Stomach (tissue), 8 donors: ENCODE measurements at regions not wholly inside any gene's neighbourhood (a gene's known extent, or its start where the extent isn't known, plus 50 kb on each side); places are given as distances from the start of the nearest gene placed in this dataset.

Source experiments
- DNase-seq, 2 donors: peaks; one replicate each; pipeline versions ENCODE4 v3.0.0 to v3.0.0-alpha.2; 2013 to 2019
- H3K27ac ChIP-seq, 5 donors: fragments of 200-600 bp in 4 of 5; sonication (generic) in 4 of 5; one replicate each; pipeline ENCODE4 v1.5.1; 2013 to 2019; ENCODE audit warnings: mild to moderate bottlenecking in 1 of 5, moderate library complexity in 1 of 5
- H3K27me3 ChIP-seq, 3 donors: fragments of 200-600 bp; sonication (generic); one replicate each; pipeline ENCODE4 v1.5.1; 2017 to 2019; ENCODE audit warnings: mixed run types in 1 of 3
- H3K36me3 ChIP-seq, 4 donors: fragments of 200-600 bp; sonication (generic); 1 replicate in 3 of 4; 2 replicates in 1 of 4; pipeline ENCODE4 v1.5.1; 2016 to 2019
- H3K4me1 ChIP-seq, 4 donors: fragments of 200-600 bp; sonication (generic); one replicate each; pipeline ENCODE4 v1.5.1; 2016 to 2019
- H3K4me3 ChIP-seq, 4 donors: fragments of 200-600 bp; sonication (generic) in 3 of 4; one replicate each; pipeline ENCODE4 v1.5.1; 2016 to 2019; ENCODE audit warnings: mild to moderate bottlenecking in 1 of 4
- H3K9me3 ChIP-seq, 4 donors: fragments of 200-600 bp; sonication (generic); one replicate each; pipeline ENCODE4 v1.5.1; 2016 to 2019
- CTCF ChIP-seq, 7 experiments: fragments of 450-650 bp in 4 of 7; fragments of 200-600 bp in 3 of 7; sonication (generic) in 3 of 7; IDR thresholded peaks; one replicate each; pipeline ENCODE4 v1.5.1; 2016 to 2019; ENCODE audit warnings: antibody characterized with exemption in 7 of 7, control low read depth in 2 of 7, mild to moderate bottlenecking in 1 of 7
- EP300 ChIP-seq: sonication (generic); formaldehyde crosslinking; IDR thresholded peaks from one replicate; pipeline ENCODE4 v1.6.1; 2017; ENCODE audit warnings: antibody characterized with exemption
- POLR2A ChIP-seq, 4 donors: fragments of 450-650 bp; IDR thresholded peaks; one replicate each; pipeline ENCODE4 v1.6.1; 2016; ENCODE audit warnings: antibody characterized with exemption in 4 of 4, control low read depth in 2 of 4, mild to moderate bottlenecking in 1 of 4, moderate library complexity in 1 of 4
- POLR2AphosphoS5 ChIP-seq, 3 donors: sonication (generic); formaldehyde crosslinking; IDR thresholded peaks; one replicate each; pipeline ENCODE4 v1.6.1; 2016; ENCODE audit warnings: antibody characterized with exemption in 3 of 3
- WGBS, 5 donors: extraction: QIAGEN DNeasy Blood & Tissue Kit in 3 of 5; methylation state at CpG; one replicate each; pipeline versions ENCODE4 v1.1.5 to v1.1.7; 2013 to 2018; 5-methylcytosine and 5-hydroxymethylcytosine counted together
- intact Hi-C: fragments of 100-400 bp; cut with DNase I; formaldehyde crosslinking; loops from one replicate; pipeline ENCODE4 v1.15.1; 2023; ENCODE audit warnings: low total_unique reads
- donor health status: healthy with polysubstance abuse.
- donor health status: Bipolar disorder and iron deficiency.
- donor health status: healthy.

GRCh38 chr2:120637847-120638246, 97.8 kb upstream of the GLI2 start:
- WGBS, 5 donors: 86 to 92% (median 87%) methylated on average over 3 to 5 of the region's 5 CpGs
- no peaks in the 10 kb centered on the region for H3K9me3 ChIP-seq
- intact Hi-C loops: no loop called here
- H3K36me3 ChIP-seq: no peaks in the 10 kb centered on the region
- no peak overlapping the region for H3K4me3 ChIP-seq
- H3K4me1 ChIP-seq: no peaks in the 10 kb centered on the region
- H3K27me3 ChIP-seq: no peaks in the 10 kb centered on the region
- no peak for DNase-seq
- TF ChIP-seq POLR2AphosphoS5 (IDR thresholded peaks at IDR 0.05) (no peak), POLR2A (IDR thresholded peaks at IDR 0.05) (no peak), EP300 (no peak), CTCF (IDR thresholded peaks at IDR 0.05) (no peak)
- H3K27ac ChIP-seq: no peak overlapping the region

GRCh38 chr2:120638450-120638849, 97.2 kb upstream of the GLI2 start:
- no peak for DNase-seq
- H3K4me3 ChIP-seq: no peak overlapping the region
- H3K9me3 ChIP-seq: no peaks in the 10 kb centered on the region
- no peaks in the 10 kb centered on the region for H3K27me3 ChIP-seq
- no peak for TF ChIP-seq POLR2A (IDR thresholded peaks at IDR 0.05)
- no peak for TF ChIP-seq EP300
- TF ChIP-seq CTCF (IDR thresholded peaks at IDR 0.05): no peak
- TF ChIP-seq POLR2AphosphoS5 (IDR thresholded peaks at IDR 0.05): no peak
- no peaks in the 10 kb centered on the region for H3K4me1 ChIP-seq
- intact Hi-C loops: no loop called here
- no peaks in the 10 kb centered on the region for H3K36me3 ChIP-seq
- H3K27ac ChIP-seq: no peak overlapping the region
- WGBS, 5 donors: 81 to 93% (median 88%) methylated on average over 4 of the region's 4 CpGs

- Histone ChIP-seq H3K27ac (no peak overlapping the region), H3K36me3 (no peaks in the 10 kb centered on the region), H3K27me3 (no peaks in the 10 kb centered on the region), H3K4me3 (no peak overlapping the region), H3K9me3 (no peaks in the 10 kb centered on the region), H3K4me1 (no peaks in the 10 kb centered on the region)
- 77 to 88% (median 83%) methylated on average over 4 to 5 of the region's 5 CpGs for WGBS, 5 donors
- intact Hi-C loops: no loop called here
- no peak for DNase-seq
- TF ChIP-seq EP300 (no peak), POLR2AphosphoS5 (IDR thresholded peaks at IDR 0.05) (no peak), CTCF (IDR thresholded peaks at IDR 0.05) (no peak)
These were observed 94.3 kb upstream of the GLI2 start for GRCh38 chr2:120641366-120641771.

- no peak for TF ChIP-seq CTCF (IDR thresholded peaks at IDR 0.05)
- no peak for TF ChIP-seq EP300
- no peak for TF ChIP-seq POLR2A (IDR thresholded peaks at IDR 0.05)
- no peak for TF ChIP-seq POLR2AphosphoS5 (IDR thresholded peaks at IDR 0.05)
- Histone ChIP-seq H3K4me1 (no peaks in the 10 kb centered on the region), H3K4me3 (no peak overlapping the region), H3K9me3 (no peaks in the 10 kb centered on the region), H3K27ac (no peak overlapping the region), H3K36me3 (no peaks in the 10 kb centered on the region), H3K27me3 (no peaks in the 10 kb centered on the region)
- DNase-seq: no peak
- WGBS, 5 donors: 76 to 93% (median 88%) methylated on average over 4 of the region's 4 CpGs
- intact Hi-C loops: no loop called here
These were observed 93.0 kb upstream of the GLI2 start for GRCh38 chr2:120642646-120643045.

GRCh38 chr2:120646994-120647393, 88.7 kb upstream of the GLI2 start:
- 25 to 42% (median 38%) methylated on average over 3 of the region's 3 CpGs for WGBS, 5 donors
- DNase-seq: no peak
- Histone ChIP-seq H3K27ac (no peak overlapping the region), H3K36me3 (no peaks in the 10 kb centered on the region), H3K4me1 (no peaks in the 10 kb centered on the region), H3K4me3 (no peak overlapping the region), H3K27me3 (no peaks in the 10 kb centered on the region), H3K9me3 (peaks cover 6 to 29% (median 27%) of the 10 kb centered on the region in 4 donors)
- TF ChIP-seq POLR2A (IDR thresholded peaks at IDR 0.05): no peak
- TF ChIP-seq EP300: no peak
- no peak for TF ChIP-seq POLR2AphosphoS5 (IDR thresholded peaks at IDR 0.05)
- intact Hi-C loops: no loop called here
